AG04450 (cell line): ENCODE measurements at regions not wholly inside any gene's neighbourhood (a gene's known extent, or its start where the extent isn't known, plus 50 kb on each side); places are given as distances from the start of the nearest gene placed in this dataset.

Experiments used
- CTCF ChIA-PET: fragments of 300-600, 350-600 bp; formaldehyde crosslinking; extraction: SDS; loops from one replicate; lab custom pipeline; 2022; ENCODE audit warnings: antibody characterized with exemption, inconsistent platforms; lab: Charles Lee
- POLR2A ChIA-PET: fragments of 350-600 bp; formaldehyde crosslinking; extraction: SDS; loops from one replicate; lab custom pipeline; 2021; ENCODE audit warnings: antibody characterized with exemption, inconsistent platforms; lab: Yijun Ruan, JAX
- DNase-seq: peaks from one replicate; pipeline ENCODE4 v3.0.0-alpha.2; 2011; ENCODE audit warnings: low read depth, low spot score
- H3K27ac ChIP-seq: one replicate; pipeline ENCODE4 v1.5.1; 2012; ENCODE audit warnings: low read depth, low read length, control low read depth
- H3K27me3 ChIP-seq: one replicate; pipeline ENCODE4 v1.6.0; 2012; ENCODE audit warnings: low read length; ENCODE audit not compliant: control insufficient read depth, insufficient read depth
- H3K4me3 ChIP-seq: 2 replicates; pipeline ENCODE4 v1.5.1; 2011; ENCODE audit warnings: mild to moderate bottlenecking, low read depth, low read length, control low read depth
- H3K9me3 ChIP-seq: 2 replicates; pipeline ENCODE4 v1.5.1; 2012; ENCODE audit warnings: low read length; ENCODE audit not compliant: control insufficient read depth, insufficient read depth
- TF ChIP-seq, protein P1 (sequence below): IDR thresholded peaks from 2 replicates; pipeline ENCODE4 v1.5.1; 2011; ENCODE audit warnings: low read depth, low read length, control low read depth, inconsistent platforms

DNA sequence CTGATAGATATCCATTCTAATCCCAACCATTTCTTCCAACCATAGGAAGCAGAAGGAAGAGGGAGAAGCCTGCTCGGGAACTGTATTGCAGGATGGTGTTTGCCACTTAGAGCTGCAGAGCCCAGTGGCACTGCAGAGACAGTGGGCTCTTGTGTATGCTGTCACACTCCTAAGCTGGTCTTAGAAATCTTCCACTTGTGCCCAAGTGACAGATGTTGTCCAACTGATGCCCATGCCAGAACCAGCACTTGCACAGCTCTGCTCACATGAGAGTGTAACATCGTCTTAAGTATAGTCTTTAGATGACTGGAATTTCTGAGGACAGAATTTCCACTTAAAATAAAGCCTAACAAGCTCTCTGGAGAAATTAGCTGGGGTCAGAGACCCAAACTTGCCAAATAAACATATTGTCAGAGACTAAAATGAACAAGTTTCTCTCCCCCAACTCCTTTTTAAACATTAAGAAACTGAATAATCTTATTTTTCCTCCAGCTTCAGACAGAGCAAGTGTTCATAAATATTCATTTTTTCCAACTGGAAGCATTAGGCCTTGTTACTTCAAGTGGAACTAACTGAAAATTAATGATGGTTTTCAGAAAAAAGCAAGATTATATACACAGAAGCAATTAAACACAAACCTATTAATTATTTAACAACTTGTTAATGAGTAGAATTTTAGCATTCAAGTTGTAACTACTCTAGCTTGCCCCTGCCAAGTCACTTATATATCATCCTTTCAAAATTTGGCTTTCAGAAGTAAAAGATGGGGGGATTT, 577.3 kb downstream of the AJAP1 start:
- POLR2A ChIA-PET: no interaction called here
- TF ChIP-seq, protein P1, sequence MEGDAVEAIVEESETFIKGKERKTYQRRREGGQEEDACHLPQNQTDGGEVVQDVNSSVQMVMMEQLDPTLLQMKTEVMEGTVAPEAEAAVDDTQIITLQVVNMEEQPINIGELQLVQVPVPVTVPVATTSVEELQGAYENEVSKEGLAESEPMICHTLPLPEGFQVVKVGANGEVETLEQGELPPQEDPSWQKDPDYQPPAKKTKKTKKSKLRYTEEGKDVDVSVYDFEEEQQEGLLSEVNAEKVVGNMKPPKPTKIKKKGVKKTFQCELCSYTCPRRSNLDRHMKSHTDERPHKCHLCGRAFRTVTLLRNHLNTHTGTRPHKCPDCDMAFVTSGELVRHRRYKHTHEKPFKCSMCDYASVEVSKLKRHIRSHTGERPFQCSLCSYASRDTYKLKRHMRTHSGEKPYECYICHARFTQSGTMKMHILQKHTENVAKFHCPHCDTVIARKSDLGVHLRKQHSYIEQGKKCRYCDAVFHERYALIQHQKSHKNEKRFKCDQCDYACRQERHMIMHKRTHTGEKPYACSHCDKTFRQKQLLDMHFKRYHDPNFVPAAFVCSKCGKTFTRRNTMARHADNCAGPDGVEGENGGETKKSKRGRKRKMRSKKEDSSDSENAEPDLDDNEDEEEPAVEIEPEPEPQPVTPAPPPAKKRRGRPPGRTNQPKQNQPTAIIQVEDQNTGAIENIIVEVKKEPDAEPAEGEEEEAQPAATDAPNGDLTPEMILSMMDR: no peak
- no peaks in the 10 kb centered on the region for H3K27me3 ChIP-seq

DNA sequence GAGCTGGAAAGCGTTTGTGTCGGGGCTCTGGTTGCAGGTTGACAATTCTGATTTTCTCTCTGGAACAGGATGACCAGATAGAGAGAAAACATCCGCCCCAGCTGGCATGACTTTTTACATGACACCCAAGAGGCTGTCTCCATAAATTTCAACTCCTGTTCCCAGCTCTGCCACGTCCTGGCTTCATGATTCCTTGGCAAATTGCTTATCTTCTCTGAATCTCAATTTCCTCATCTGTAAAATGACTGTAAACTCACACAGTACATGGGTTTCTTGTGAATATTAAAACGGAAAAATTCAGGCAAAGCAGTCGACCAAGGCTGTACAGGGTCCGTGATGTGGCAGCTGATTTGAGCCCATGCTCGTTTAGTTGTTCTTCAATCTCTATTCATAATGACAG, 572.7 kb downstream of the AJAP1 start:
- DNase-seq: no peak
- ChIA-PET POLR2A (no interaction called here), CTCF (no interaction called here)
- no peak overlapping the region for H3K27ac ChIP-seq
- no peak overlapping the region for H3K4me3 ChIP-seq
- H3K27me3 ChIP-seq: no peaks in the 10 kb centered on the region
- peaks cover 42% of the 10 kb centered on the region for H3K9me3 ChIP-seq
- TF ChIP-seq, protein P1: no peak

More for the DNA sequence above, 577.3 kb downstream of the AJAP1 start:
- no peak overlapping the region for H3K27ac ChIP-seq
- no peak overlapping the region for H3K4me3 ChIP-seq
- H3K9me3 ChIP-seq: peaks cover 27% of the 10 kb centered on the region
- DNase-seq: no peak
- CTCF ChIA-PET: no interaction called here

DNA sequence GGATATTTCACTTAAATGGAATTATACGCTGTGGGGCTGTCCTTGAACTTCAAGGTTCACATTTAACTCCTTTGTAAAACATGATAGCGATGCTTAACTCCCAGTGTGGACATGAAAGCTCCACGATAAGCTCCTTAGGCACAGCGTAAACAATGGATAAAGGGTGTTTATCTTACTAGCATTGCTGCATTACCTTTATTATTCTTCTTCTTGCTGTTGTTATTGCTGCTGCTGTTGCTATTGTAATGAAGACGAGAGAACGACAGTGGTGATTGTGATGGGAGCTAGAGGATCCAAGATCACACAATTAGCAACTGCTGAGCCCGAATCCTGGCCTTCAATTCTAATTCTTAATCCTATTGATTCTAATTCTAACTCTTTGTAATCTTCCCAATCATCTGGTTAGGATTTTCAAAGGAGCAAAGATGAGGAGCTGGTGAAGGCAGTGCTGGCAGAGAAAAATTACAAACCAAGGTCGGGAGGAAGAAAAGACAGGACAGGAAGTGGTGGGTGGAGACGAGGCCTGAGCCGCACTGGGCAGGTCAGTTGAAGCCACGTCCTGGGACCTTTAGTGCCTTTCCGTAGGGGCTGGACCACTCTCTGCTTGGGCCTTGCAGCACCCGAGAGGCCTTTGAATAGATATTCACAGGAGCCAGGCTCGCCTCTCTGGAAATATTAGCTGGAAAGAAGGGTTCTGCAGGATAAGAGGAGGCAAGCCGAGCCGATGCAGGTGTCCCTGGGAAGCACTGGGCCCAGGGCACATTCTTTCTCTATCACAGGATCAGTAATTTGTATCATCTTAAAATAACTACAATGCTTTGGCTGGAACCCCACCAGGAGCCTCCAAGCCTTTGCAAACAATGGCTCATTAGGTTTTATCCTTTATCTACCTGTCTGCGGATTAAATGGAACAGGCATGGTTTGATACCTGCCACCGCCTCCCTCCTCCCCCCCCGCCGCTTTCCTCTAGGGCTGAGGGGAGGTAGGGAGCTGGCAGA, 571.6 kb downstream of the AJAP1 start:
- Histone ChIP-seq H3K27ac (no peak overlapping the region), H3K27me3 (no peaks in the 10 kb centered on the region), H3K4me3 (no peak overlapping the region), H3K9me3 (peaks cover 45% of the 10 kb centered on the region)
- no peak for DNase-seq
- ChIA-PET POLR2A (no interaction called here), CTCF (no interaction called here)
- TF ChIP-seq, protein P1: no peak

DNA sequence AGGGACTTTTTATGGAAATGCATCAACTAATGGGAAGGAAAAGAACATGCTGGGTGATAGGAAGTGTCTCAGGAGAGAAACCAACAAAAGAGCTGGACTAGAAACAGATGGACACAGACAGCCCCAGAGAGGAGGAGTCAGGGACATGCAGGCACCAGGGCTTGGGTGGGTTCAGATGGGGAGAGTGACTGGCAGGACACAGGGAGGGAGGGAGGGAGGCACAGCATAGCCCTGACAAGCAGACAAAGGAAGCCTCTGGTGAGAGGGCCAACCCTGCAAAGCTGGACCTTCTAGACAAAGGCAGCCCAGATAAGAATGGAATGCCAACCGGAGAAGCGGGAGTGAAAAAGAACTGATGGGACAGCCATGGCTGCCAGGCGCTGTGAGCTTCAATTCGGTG, 568.8 kb downstream of the AJAP1 start:
- no peaks in the 10 kb centered on the region for H3K27me3 ChIP-seq
- no peak overlapping the region for H3K27ac ChIP-seq
- DNase-seq: no peak
- ChIA-PET CTCF (no interaction called here), POLR2A (no interaction called here)
- H3K9me3 ChIP-seq: peaks cover 53% of the 10 kb centered on the region
- H3K4me3 ChIP-seq: no peak overlapping the region
- TF ChIP-seq, protein P1: no peak
